ENCODE measurements at regions not wholly inside any gene's neighbourhood (a gene's known extent, or its start where the extent isn't known, plus 50 kb on each side); places are given as distances from the start of the nearest gene placed in this dataset.

- Histone ChIP-seq H3K36me3 (replicated peaks in 1 of 2; ENCODE audit: control extremely low read depth in 1 of 2, control insufficient read depth in 1 of 2, extremely low read depth in 1 of 2, insufficient read depth in 2 of 2, low read length in 1 of 2) (no peaks in the 10 kb centered on the region), H2AFZ (ENCODE audit: insufficient read depth, low read depth, low read length, poor library complexity, severe bottlenecking) (no peak overlapping the region), H4K20me1 (ENCODE audit: control insufficient read depth, insufficient read depth, low read length, poor library complexity, severe bottlenecking) (no peaks in the 10 kb centered on the region), H3K27me3 (replicated peaks in 1 of 4; ENCODE audit: control extremely low read depth in 1 of 4, control insufficient read depth in 3 of 4, insufficient read depth in 4 of 4, low read length in 3 of 4) (no peaks in the 10 kb centered on the region), H3K27ac (ENCODE audit: low read length in 2 of 2) (no peak overlapping the region), H3K9ac (ENCODE audit: low read length) (no peak overlapping the region), H3K79me2 (ENCODE audit: control insufficient read depth, insufficient read depth, low read length) (no peaks in the 10 kb centered on the region), H3K4me1 (ENCODE audit: control insufficient read depth in 2 of 2, insufficient read depth in 2 of 2, low read length in 2 of 2) (no peaks in the 10 kb centered on the region), H3K4me3 (ENCODE audit: control extremely low read depth in 1 of 5, extremely low read depth in 1 of 5, insufficient read depth in 1 of 5, low read depth in 2 of 5, low read length in 4 of 5) (no peak overlapping the region), H3K9me3 (ENCODE audit: control extremely low read depth in 1 of 3, control insufficient read depth in 2 of 3, insufficient read depth in 1 of 3, low read length in 2 of 3) (no peaks in the 10 kb centered on the region), H3K4me2 (replicated peaks; ENCODE audit: low read depth, low read length, poor library complexity, severe bottlenecking) (no peak overlapping the region)
- POLR2A ChIA-PET, result no interaction called here
- H3K4me1 Mint-ChIP-seq, result no peaks in the 10 kb centered on the region
- no peak overlapping the region for H3K4me3 Mint-ChIP-seq
- H3K27ac Mint-ChIP-seq, result no peak overlapping the region
- TF ChIP-seq CTCF (IDR thresholded peaks at IDR 0.05) (no peak), EZH2 (IDR thresholded peaks at IDR 0.05; ENCODE audit: borderline replicate concordance, insufficient read depth, low read depth, low read length, poor library complexity, severe bottlenecking) (no peak)
- no peaks in the 10 kb centered on the region for H3K9me3 Mint-ChIP-seq (ENCODE audit: insufficient read depth)
- DNase-seq (no peak), ATAC-seq (ENCODE audit: low read depth) (no peak)
- WGBS (ENCODE audit: insufficient coverage), result no CpG with 5 or more reads among the region's 3 CpGs
- CTCF ChIA-PET, result no interaction called here
- intact Hi-C loops (cut with micrococcal nuclease), result no loop called here
- H3K27me3 Mint-ChIP-seq, result peaks cover 16% of the 10 kb centered on the region
Observed at GRCh38 chr2:19503915-19504314, 145.5 kb upstream of the OSR1 start.

GRCh38 chr2:19503406-19503805, 145.0 kb upstream of the OSR1 start:
- Histone ChIP-seq H3K27ac (ENCODE audit: low read length in 2 of 2) (no peak overlapping the region), H2AFZ (ENCODE audit: insufficient read depth, low read depth, low read length, poor library complexity, severe bottlenecking) (no peak overlapping the region), H3K9ac (ENCODE audit: low read length) (no peak overlapping the region), H3K4me2 (replicated peaks; ENCODE audit: low read depth, low read length, poor library complexity, severe bottlenecking) (no peak overlapping the region), H4K20me1 (ENCODE audit: control insufficient read depth, insufficient read depth, low read length, poor library complexity, severe bottlenecking) (no peaks in the 10 kb centered on the region), H3K9me3 (ENCODE audit: control extremely low read depth in 1 of 3, control insufficient read depth in 2 of 3, insufficient read depth in 1 of 3, low read length in 2 of 3) (no peaks in the 10 kb centered on the region), H3K4me3 (ENCODE audit: control extremely low read depth in 1 of 5, extremely low read depth in 1 of 5, insufficient read depth in 1 of 5, low read depth in 2 of 5, low read length in 4 of 5) (no peak overlapping the region), H3K79me2 (ENCODE audit: control insufficient read depth, insufficient read depth, low read length) (no peaks in the 10 kb centered on the region), H3K36me3 (replicated peaks in 1 of 2; ENCODE audit: control extremely low read depth in 1 of 2, control insufficient read depth in 1 of 2, extremely low read depth in 1 of 2, insufficient read depth in 2 of 2, low read length in 1 of 2) (no peaks in the 10 kb centered on the region), H3K4me1 (ENCODE audit: control insufficient read depth in 2 of 2, insufficient read depth in 2 of 2, low read length in 2 of 2) (no peaks in the 10 kb centered on the region), H3K27me3 (replicated peaks in 1 of 4; ENCODE audit: control extremely low read depth in 1 of 4, control insufficient read depth in 3 of 4, insufficient read depth in 4 of 4, low read length in 3 of 4) (no peaks in the 10 kb centered on the region)
- ATAC-seq (ENCODE audit: low read depth), result no peak
- no peaks in the 10 kb centered on the region for H3K4me1 Mint-ChIP-seq
- intact Hi-C loops (cut with micrococcal nuclease), result no loop called here
- ChIA-PET POLR2A (no interaction called here), CTCF (no interaction called here)
- DNase-seq, result no peak
- no peak overlapping the region for H3K27ac Mint-ChIP-seq
- TF ChIP-seq CTCF (IDR thresholded peaks at IDR 0.05) (no peak), EZH2 (IDR thresholded peaks at IDR 0.05; ENCODE audit: borderline replicate concordance, insufficient read depth, low read depth, low read length, poor library complexity, severe bottlenecking) (no peak)
- H3K4me3 Mint-ChIP-seq, result no peak overlapping the region
- WGBS (ENCODE audit: insufficient coverage), result 87% methylated on average over 2 of the region's 4 CpGs
- H3K9me3 Mint-ChIP-seq (ENCODE audit: insufficient read depth), result no peaks in the 10 kb centered on the region
- H3K27me3 Mint-ChIP-seq, result peaks cover 16% of the 10 kb centered on the region

Measured in B cell (primary cell).